HG03571 (cell line): ENCODE measurements at regions not wholly inside any gene's neighbourhood (a gene's known extent, or its start where the extent isn't known, plus 50 kb on each side); places are given as distances from the start of the nearest gene placed in this dataset.

Experiments
- ATAC-seq: cut with Tn5 transposase; IDR thresholded peaks from one replicate; pipeline ENCODE4 v1.9.1; 2021; ENCODE audit not compliant: unreplicated experiment

- no peak for ATAC-seq
These were observed 185.8 kb downstream of the PCSK1 start for GRCh38 chr5:96247097-96247701.

GRCh38 chr5:96245140-96246091, 187.6 kb downstream of the PCSK1 start:
- no peak for ATAC-seq

DNA sequence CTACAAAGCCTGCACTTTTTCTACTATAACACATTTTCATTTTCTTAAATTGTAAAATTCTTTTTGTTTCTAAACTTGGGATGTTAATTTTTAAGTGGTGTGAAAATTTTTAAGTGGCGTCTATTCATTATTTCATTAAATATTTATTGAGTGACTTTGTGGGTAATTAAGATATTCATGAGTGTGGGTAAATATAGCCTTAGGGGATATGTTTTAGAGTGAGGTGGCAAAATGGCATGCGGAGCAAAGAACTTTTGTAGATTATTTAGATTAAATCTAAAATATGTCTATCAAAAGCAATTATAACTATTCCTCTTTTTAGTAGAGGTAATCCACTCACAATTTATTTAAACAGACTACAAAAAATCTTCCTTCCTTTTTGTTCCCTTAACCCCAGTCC, 188.4 kb downstream of the PCSK1 start:
- no peak for ATAC-seq

- no peak for ATAC-seq
These were observed 189.2 kb downstream of the PCSK1 start for GRCh38 chr5:96243862-96244261.

- ATAC-seq: no peak
These were observed 189.8 kb downstream of the PCSK1 start for GRCh38 chr5:96243203-96243602.

DNA sequence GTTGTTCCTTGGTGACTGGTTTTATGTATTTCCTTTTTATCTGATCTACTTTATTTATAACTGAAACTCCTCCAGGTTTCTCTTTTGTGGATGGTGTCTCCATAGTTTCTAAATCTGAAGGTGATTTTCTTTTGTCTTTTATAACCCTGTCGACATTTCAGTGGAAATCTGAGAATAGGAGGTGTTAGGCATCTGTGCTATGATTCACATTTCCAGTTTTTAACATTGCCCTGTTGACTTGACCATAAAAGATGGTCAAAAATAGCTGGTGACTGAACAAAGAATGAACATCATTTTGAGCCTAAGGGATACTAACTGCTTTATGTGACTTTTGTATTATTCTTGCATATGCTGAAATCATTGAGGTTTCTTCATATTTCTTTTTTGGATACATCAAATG, 190.5 kb downstream of the PCSK1 start:
- no peak for ATAC-seq

- no peak for ATAC-seq
These were observed 196.2 kb downstream of the PCSK1 start for GRCh38 chr5:96236831-96237230.

GRCh38 chr5:96236051-96236450, 197.0 kb downstream of the PCSK1 start:
- no peak for ATAC-seq

- ATAC-seq: no peak
These were observed 197.8 kb downstream of the PCSK1 start for GRCh38 chr5:96235008-96235910.

DNA sequence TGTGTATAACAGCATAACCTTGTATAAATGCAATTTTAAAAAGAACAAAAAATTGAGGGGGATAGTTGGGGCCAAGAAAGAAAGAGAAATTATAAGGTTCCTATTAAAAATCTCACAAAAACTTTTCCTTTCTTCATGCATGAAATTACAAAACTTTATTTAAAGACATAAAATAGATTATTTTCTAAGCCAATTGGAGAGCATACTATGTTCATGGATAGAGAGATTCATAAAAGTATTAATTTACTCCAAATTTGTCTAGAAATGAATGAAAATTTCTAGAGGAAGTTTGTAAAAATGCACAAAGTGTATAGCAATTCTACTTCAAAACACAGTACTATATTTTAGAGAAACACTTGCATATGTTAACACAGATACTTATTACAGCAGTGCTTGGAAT, 200.4 kb downstream of the PCSK1 start:
- no peak for ATAC-seq

DNA sequence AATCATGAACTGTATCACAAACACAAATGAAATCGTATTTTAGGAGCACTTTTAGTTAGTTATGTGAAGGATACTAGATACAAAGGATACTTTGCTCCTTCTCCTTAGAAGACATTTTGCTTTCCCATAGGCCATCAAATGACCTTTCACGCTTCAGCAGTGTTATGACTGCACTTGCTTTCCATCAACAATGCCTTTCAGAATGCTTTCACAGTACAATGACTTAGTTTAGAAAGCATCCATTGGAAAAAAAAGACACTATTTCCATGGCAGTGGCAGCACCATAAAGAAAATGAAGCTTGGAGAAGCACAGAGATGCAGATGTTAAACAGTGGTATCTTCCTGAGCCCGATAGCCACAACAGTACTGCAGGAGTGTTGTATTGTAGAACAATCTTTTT, 203.9 kb downstream of the PCSK1 start:
- ATAC-seq: no peak

DNA sequence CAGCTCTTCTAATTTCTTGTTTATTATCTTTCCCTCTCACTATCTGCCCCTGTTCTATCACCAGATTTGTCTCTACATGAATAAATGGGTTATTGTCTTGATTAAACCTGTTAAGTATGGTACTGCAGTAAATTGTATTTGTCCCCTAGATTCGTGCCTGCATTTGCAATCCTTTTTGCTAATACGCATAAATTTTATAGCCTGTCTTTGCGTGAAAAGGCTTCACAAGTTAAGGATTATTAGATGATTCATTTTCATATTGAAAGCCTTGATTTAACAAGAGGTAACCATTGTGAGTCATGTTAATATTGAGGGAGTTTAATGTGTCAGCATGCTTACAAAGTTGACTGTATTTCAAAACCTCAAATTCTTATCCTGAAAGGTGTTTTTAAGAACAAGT, 204.6 kb downstream of the PCSK1 start:
- ATAC-seq: no peak

- ATAC-seq: no peak
These were observed 205.1 kb downstream of the PCSK1 start for GRCh38 chr5:96227957-96228356.

- no peak for ATAC-seq
These were observed 206.0 kb downstream of the PCSK1 start for GRCh38 chr5:96226941-96227552.

GRCh38 chr5:96222129-96222528, 210.9 kb downstream of the PCSK1 start:
- ATAC-seq: no peak

GRCh38 chr5:96220610-96221390, 212.2 kb downstream of the PCSK1 start:
- no peak for ATAC-seq

DNA sequence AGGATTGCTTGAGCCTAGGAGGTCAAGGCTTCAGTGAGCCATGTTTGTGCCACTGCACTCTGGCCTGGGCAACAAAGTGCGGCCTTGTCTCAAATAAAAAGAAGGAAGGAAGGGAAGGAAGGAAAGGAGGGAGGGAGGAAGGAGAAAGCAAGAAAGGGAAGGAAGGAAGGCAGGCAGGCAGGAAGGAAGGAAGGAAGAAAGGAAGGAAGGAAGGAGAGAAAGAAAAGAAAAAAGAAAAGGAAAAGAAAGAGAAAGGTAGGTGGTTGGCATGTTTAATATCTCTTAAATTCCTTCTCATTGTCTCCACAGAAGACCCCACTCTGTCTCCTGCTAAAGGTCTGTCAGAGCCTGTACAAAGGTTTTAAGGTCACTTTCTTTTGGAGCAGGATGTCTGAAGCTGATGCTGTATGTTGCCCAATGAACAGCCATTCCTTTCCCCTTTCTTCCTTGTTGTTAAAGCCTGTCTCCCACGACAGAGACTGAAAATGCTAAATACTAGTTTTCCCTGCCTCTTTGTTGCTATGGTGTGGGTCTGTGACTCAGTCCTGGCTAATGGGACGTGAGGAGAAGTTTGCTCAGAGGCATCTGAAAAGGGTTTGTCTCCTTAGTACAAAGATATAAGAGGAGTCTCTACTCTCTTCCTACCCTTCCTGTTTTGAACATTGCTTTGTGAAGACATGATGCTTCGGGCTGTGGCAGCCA, 213.3 kb downstream of the PCSK1 start:
- ATAC-seq: no peak

DNA sequence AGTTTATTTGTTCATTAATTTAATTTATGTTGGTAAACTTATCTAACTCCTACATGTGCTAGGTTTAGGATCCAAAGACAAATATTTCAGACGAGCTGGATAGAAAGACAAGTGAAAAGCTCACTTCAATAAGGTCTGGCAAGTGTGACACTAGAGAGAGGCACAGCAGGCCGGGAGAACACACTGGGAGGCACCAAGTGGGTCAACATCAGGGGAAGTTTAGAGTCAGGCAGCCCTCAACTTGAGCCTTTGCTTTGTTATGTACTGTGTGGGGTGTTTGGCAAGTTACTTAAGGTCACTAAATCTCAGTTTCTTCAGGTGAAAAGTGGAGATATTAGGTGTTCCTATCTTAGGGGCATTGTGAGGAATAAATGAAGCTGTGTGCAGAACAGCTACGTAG, 214.4 kb downstream of the PCSK1 start:
- ATAC-seq: no peak

DNA sequence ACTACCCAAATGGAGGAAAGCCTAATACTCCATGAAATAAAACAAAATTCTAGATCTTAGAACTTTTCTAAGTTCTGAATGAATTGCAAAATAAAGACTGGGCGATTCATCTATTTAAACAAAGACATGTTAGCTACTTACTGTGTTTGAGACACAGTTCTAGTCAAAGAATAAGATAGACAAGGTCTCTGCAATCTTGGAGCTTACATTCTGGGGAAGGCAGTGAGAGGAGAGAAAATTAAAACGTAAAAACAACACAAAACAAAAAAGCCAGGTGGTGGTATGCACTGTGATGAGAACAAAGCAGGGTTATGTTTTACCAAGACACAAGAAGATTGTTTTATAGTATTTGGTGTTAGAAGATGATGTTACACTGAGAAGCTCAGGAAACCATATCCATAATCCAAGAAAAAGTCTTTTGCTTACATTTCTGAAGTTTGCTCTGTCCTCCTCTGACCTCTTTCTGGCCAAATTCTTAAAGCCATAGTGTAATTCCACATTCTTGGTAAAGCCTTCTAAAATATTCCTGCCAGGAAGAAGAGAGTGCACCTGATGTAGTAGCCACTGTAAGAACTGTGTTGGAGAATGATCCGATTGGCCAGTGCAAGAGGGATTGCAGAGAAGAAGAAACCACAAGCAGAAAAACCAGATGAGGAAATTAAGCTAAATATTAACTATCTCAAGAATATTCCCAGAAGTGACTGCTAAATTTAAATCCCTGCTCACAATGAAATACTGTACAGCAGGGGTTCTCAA, 218.4 kb downstream of the PCSK1 start:
- ATAC-seq: no peak
